ENCODE measurements at regions not wholly inside any gene's neighbourhood (a gene's known extent, or its start where the extent isn't known, plus 50 kb on each side); places are given as distances from the start of the nearest gene placed in this dataset.
"Not testable (repeated sequence)": the region's sequence is repeated elsewhere in the genome, so short reads cannot be mapped to it uniquely, and the experiment has no call there.

DNA sequence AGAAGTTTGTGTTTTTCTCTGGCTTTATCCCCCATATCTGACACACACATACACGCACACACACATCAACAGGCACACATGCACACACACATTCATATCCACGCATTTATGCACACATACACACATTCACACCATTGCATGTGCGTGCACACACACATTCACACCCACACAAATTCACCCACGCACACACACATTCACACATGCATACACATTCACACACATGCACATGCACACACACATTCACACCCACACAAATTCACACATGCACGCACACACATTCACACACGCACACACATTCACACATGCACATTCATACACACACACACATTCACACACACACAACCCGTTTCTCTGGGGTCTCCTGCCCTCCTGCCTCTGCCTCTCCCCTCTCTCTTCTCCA, 264.2 kb downstream of the BCL11B start:
- DNase-seq = no peak

DNA sequence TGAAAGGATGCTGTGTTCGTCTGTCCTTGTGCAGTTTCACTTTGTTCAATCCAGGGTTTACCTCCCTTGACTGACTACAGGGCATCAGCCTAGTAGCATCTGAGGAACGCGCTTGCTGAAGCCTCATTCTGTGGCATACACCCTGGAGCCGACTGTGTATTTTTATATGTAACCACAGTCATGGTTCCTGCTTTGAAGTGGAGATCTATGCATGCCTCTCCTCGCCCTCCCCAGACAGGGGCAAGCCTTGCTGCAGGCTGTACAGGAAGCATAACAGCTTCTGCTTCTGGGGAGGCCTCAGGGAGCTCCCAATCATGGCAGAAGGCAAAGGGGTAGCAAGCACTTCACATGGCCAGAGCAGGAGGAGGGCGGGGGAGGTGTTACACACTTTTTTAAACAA, 262.1 kb downstream of the BCL11B start:
- no peak for DNase-seq

GRCh38 chr14:99011385-99011784, 260.6 kb downstream of the BCL11B start:
- DNase-seq = no peak

DNA sequence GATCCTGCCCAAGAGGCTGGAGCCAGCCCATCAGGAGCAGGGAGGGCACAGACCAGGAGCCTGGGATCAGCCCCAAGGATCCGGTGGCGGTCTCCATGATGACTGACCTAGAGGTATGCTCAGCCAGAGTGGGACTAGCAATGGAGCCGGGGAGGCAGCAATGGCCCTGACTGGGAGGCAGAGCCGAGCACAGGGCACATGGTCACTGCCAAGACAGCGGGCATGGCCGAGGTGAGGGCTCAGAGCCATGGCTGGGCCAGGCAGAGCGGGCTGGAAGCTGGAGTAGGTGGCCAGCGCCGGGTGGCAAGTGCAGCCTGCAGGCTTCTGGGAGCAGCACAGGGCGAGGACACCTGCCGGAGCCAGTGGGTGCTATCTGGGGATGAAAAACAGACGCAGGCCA, 259.3 kb downstream of the BCL11B start:
- DNase-seq = no peak

DNA sequence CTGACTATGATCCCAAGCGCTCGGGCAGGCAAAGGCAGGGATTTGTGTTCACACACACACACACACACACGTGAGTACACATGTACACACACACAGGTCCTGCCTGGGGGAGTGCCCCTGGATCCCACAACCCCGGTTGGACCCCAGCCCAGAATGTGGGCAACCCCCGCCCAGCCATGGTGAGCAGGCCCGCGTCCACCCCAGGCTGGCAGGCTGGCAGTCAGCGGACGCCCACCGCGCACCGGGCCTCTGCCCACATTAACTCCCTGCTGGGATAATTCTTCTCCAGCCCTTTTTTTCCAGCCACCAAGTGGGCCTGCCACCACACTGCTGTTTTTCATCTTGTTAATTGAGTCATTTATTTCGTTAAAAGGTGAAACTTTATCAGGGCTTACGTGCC, 256.2 kb downstream of the BCL11B start:
- no peak for DNase-seq

DNA sequence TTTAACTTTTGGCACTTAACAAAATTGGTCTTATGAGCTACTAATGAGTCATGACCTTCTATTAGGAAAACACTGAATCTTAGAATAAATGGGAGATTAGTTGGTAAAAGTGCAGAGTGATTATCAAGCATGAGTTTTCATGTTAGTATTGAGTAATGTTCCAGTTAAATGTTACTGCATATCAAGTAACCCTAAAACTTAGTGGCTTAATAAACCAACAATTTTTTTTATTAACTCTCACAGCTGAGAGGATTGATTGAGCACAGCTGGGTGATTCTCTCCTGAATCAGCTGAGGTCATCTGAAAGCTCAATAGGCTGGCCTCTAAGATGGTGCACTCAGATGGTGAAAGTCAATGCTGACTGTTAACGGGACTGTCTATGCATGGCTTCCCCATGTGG, 248.6 kb downstream of the BCL11B start:
- no peak for DNase-seq

GRCh38 chr14:99024926-99025325, 247.1 kb downstream of the BCL11B start:
- DNase-seq = no peak

GRCh38 chr14:99025418-99025817, 246.6 kb downstream of the BCL11B start:
- no peak for DNase-seq

- no peak for DNase-seq
Observed at GRCh38 chr14:99026471-99026870, 245.5 kb downstream of the BCL11B start.

GRCh38 chr14:99028041-99028440, 244.0 kb downstream of the BCL11B start:
- no peak for DNase-seq

DNA sequence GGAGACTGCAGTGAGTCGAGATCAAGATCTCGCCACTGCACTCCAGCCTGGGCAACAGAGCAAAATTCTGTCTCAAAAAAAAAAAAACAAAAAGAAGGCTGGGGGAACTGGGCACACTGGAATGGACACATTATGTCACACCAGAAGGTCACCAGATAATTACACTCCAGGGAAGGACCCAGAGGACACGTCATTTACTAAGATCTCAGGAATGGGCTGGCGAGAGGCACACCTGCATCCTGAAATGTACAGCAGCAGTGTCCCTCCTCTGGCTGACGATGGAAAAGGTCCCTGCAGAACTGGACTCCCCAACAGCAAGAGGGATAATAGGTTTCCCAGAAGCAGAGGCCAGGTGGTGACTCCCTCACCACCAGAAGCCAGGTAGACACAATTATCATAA, 243.5 kb downstream of the BCL11B start:
- DNase-seq = no peak

DNA sequence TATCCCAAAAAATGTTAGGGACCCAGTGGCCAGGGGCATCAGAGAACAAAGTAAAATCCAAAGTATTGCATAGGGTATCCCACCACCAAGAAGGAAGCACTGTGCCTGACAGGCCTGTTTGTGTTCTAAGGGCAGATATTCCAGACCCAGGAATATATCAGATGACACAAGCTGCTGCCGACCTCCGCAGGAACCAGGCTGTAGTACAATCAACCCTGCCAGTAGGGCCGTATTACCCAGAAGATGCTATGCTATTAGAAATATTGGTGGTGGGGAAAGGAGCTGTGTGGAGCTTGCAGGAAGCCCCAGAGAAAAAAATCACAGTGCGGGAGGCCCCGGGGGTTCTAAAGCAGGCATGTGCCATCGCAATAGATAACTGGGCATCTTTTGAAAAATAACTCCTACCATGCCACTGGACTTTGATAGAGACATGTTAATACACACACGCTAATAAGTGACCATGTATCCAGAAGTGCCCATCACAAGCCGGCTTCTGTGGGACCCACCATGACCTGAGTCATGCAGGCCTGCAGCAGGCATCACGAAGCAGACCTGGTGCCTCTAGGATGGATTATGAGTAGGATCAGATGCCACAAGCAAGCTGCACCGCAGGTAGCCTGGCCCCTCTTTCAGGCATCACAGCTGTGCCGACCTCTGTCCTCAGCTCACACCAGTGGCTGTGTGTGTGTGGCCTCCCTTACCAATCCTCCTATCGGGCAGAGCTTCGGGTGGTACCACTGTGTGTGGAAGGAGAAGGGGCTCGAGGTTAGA, 242.7 kb downstream of the BCL11B start:
- no peak for DNase-seq

GRCh38 chr14:99029916-99030305, 242.1 kb downstream of the BCL11B start:
- DNase-seq = no peak

DNA sequence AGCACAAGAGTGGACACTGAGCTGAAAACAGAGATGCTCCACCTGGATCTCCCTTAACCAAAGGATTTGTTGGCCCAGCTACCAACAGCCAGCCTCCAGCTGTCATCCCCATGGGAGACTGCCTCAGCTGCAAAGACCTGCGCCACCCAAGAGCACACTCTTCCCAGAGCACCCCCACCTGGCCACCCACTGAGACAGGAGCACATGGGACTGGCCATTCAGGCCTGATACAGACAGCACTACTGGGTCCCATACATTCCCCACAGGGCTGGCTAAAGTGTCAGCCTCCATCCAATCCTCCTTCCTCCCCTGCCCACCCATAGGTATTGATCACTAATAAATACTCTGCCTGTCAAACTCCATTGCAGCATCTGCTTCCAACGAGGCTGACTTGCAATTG, 241.5 kb downstream of the BCL11B start:
- DNase-seq = no peak

GRCh38 chr14:99032759-99033158, 239.2 kb downstream of the BCL11B start:
- no peak for DNase-seq

DNA sequence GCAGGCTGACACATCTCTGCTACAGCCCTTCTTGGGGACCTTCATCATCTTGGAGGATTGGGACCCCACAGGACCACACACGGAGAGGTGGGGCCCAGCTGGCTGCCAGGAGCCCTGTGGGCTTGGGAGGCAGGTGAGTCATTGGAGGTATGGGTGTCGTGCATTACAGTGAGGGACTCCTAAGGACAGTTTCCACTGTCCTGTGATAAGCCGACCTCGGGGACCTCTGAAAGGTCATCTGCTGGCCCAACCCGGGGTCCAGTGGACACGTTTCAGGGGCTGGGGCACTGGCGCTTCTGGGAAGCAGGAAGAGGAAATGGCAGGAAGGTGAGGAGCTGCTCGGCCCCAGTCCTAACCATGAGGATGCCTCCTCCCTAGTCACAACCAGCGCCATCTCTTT, 238.0 kb downstream of the BCL11B start:
- no peak for DNase-seq

DNA sequence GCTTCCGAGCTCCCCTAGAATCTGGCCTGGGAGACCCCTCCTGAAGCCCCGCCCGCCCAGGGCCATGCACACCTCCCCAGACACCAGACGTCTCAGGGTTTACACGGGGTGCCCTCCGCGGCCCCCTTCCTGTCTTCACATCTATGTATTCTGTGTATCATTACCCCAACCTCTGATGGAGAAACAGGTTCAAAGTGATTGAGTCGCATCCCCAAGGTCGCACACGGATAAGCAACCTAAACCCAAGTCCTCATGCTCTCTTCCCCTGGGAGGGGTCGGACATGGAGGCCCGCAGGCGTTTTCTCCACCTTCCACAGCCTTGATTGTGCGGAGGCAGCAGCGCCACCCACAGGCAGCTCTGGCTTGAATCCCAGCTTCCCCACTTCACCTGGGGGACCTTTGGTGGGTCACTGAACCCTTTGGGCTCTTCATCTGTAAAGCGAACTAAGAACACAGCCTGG, 237.3 kb downstream of the BCL11B start:
- no peak for DNase-seq

- DNase-seq = no peak
Observed at GRCh38 chr14:99035268-99035667, 236.7 kb downstream of the BCL11B start.

- DNase-seq = no peak
Observed at GRCh38 chr14:99035712-99036610, 236.0 kb downstream of the BCL11B start.

GRCh38 chr14:99036611-99037293, 235.2 kb downstream of the BCL11B start:
- DNase-seq = no peak

- not testable (repeated sequence) for DNase-seq
Observed at GRCh38 chr14:99037326-99037725, 234.7 kb downstream of the BCL11B start.

- DNase-seq = no peak
Observed at GRCh38 chr14:99037777-99038430, 234.1 kb downstream of the BCL11B start.

GRCh38 chr14:99038431-99038820, 233.6 kb downstream of the BCL11B start:
- DNase-seq = no peak
